IMR-90 (cell line): ENCODE measurements at regions not wholly inside any gene's neighbourhood (a gene's known extent, or its start where the extent isn't known, plus 50 kb on each side); places are given as distances from the start of the nearest gene placed in this dataset.

Source experiments
- ATAC-seq: fragments of 200-7000 bp; cut with Tn5 transposase; 2 replicates; pipeline ENCODE4 v1.9.1; 2020; ENCODE audit warnings: low read depth, mild to moderate bottlenecking, moderate library complexity
- BruUV-seq: library from RNA; stranded (reverse); fragments of 400-500 nt; replicated peaks from 2 replicates; lab custom pipeline; 2021; lab: Mats Ljungman, UMichigan
- CTCF ChIA-PET: fragments of 300-600 bp; formaldehyde crosslinking; extraction: SDS; loops from one replicate; lab custom pipeline; 2021; ENCODE audit warnings: antibody characterized with exemption; lab: Yijun Ruan, JAX
- POLR2A ChIA-PET: fragments of 300-600 bp; sonication (Branson Sonifier 250); formaldehyde crosslinking; loops from one replicate; lab custom pipeline; 2022; ENCODE audit warnings: antibody characterized with exemption; ENCODE audit not compliant: unreplicated experiment; lab: Charles Lee
- DNase-seq: peaks from one replicate; pipeline ENCODE4 v3.0.0; 2013
- H2AFZ ChIP-seq: replicated peaks from 2 replicates; pipeline ENCODE3; 2013; ENCODE audit warnings: low read length, mild to moderate bottlenecking; ENCODE audit not compliant: poor library complexity
- H2AK5ac ChIP-seq: 2 replicates; pipeline ENCODE4 v1.6.1; 2013; ENCODE audit warnings: low read depth, low read length, inconsistent platforms
- H2AK9ac ChIP-seq: replicated peaks from 2 replicates; pipeline ENCODE3; 2013; ENCODE audit warnings: mild to moderate bottlenecking, low read depth, low read length, moderate library complexity; ENCODE audit not compliant: poor library complexity
- H2BK120ac ChIP-seq: 2 replicates; pipeline ENCODE4 v1.6.1; 2013; ENCODE audit warnings: low read depth, low read length, inconsistent platforms
- H2BK15ac ChIP-seq: 3 replicates; pipeline ENCODE4 v1.6.1; 2013; ENCODE audit warnings: low read depth, low read length, inconsistent platforms
- H2BK20ac ChIP-seq: 2 replicates; pipeline ENCODE4 v1.6.1; 2013; ENCODE audit warnings: low read depth, mild to moderate bottlenecking, inconsistent platforms, low read length, moderate library complexity
- H2BK5ac ChIP-seq: 2 replicates; pipeline ENCODE4 v1.6.1; 2013; ENCODE audit warnings: mild to moderate bottlenecking, low read depth, low read length, inconsistent platforms; ENCODE audit not compliant: poor library complexity, severe bottlenecking
- H3K14ac ChIP-seq: replicated peaks from 2 replicates; pipeline ENCODE4 v1.6.1; 2013; ENCODE audit warnings: low read depth, low read length, inconsistent platforms
- H3K18ac ChIP-seq: 2 replicates; pipeline ENCODE4 v1.6.1; 2013; ENCODE audit warnings: low read depth, low read length, control low read depth
- H3K23ac ChIP-seq: 2 replicates; pipeline ENCODE4 v1.6.1; 2013; ENCODE audit warnings: low read depth, low read length, inconsistent platforms
- H3K27ac ChIP-seq: 2 replicates; pipeline ENCODE4 v1.5.1; 2013; ENCODE audit warnings: mild to moderate bottlenecking, control low read depth, low read length; ENCODE audit not compliant: insufficient read depth
- H3K27me3 ChIP-seq: 2 replicates; pipeline ENCODE4 v1.6.1; 2013; ENCODE audit warnings: low read length; ENCODE audit not compliant: control insufficient read depth, insufficient read depth
- H3K36me3 ChIP-seq: 2 replicates; pipeline ENCODE4 v1.6.1; 2013; ENCODE audit warnings: low read length, mixed read lengths; ENCODE audit not compliant: control insufficient read depth, insufficient read depth
- H3K4ac ChIP-seq: 2 replicates; pipeline ENCODE4 v1.6.1; 2013; ENCODE audit warnings: low read depth, low read length, inconsistent platforms
- H3K4me1 ChIP-seq: 2 replicates; pipeline ENCODE4 v1.6.1; 2013; ENCODE audit warnings: low read length, mixed read lengths; ENCODE audit not compliant: control insufficient read depth, insufficient read depth
- H3K4me2 ChIP-seq: 2 replicates; pipeline ENCODE4 v1.6.1; 2013; ENCODE audit warnings: low read depth, mild to moderate bottlenecking, control low read depth, low read length, moderate library complexity
- H3K4me3 ChIP-seq: 2 replicates; pipeline ENCODE4 v1.5.1; 2013; ENCODE audit warnings: low read depth, mild to moderate bottlenecking, control low read depth, low read length, moderate library complexity; ENCODE audit not compliant: insufficient read depth
- H3K56ac ChIP-seq: 2 replicates; pipeline ENCODE4 v1.6.1; 2013; ENCODE audit warnings: low read length, inconsistent platforms; ENCODE audit not compliant: insufficient read depth; ENCODE audit errors: extremely low read depth
- H3K79me1 ChIP-seq, 2 experiments: 2 replicates each; pipeline ENCODE4 v1.6.1; 2013; ENCODE audit warnings: low read length in 2 of 2, inconsistent platforms in 1 of 2, low read depth in 1 of 2
- H3K9ac ChIP-seq: 2 replicates; pipeline ENCODE4 v1.6.1; 2013; ENCODE audit warnings: low read depth, low read length, control low read depth
- H3K9me1 ChIP-seq: 2 replicates; pipeline ENCODE4 v1.6.1; 2013; ENCODE audit warnings: low read length, inconsistent platforms; ENCODE audit not compliant: insufficient read depth
- H3K9me3 ChIP-seq: 2 replicates; pipeline ENCODE4 v1.6.1; 2013; ENCODE audit warnings: low read length; ENCODE audit not compliant: control insufficient read depth, insufficient read depth
- H4K20me1 ChIP-seq: 2 replicates; pipeline ENCODE4 v1.6.1; 2013; ENCODE audit warnings: low read length, inconsistent platforms; ENCODE audit not compliant: insufficient read depth
- H4K5ac ChIP-seq: 2 replicates; pipeline ENCODE4 v1.6.1; 2013; ENCODE audit warnings: mild to moderate bottlenecking, low read depth, low read length, control low read depth
- H4K8ac ChIP-seq, 2 experiments: 2 replicates each; pipeline ENCODE4 v1.6.1; 2013; ENCODE audit warnings: low read depth in 2 of 2, low read length in 2 of 2, control low read depth in 1 of 2, inconsistent platforms in 1 of 2
- H4K91ac ChIP-seq: 2 replicates; pipeline ENCODE4 v1.6.1; 2013; ENCODE audit warnings: low read depth, low read length, inconsistent platforms; ENCODE audit not compliant: insufficient read depth
- BHLHE40 ChIP-seq: fragments of 150-350 bp; IDR thresholded peaks from 2 replicates; pipeline ENCODE4 v1.6.1; 2016; ENCODE audit warnings: mild to moderate bottlenecking, low read depth, low read length
- CEBPB ChIP-seq: IDR thresholded peaks from 2 replicates; pipeline ENCODE4 v1.6.1; 2012; ENCODE audit warnings: low read depth, low read length, improper control_type of control experiment
- FOS ChIP-seq: fragments of 150-350 bp; IDR thresholded peaks from 2 replicates; pipeline ENCODE4 v1.6.1; 2016; ENCODE audit warnings: low read depth, low read length
- MAFK ChIP-seq: IDR thresholded peaks from 2 replicates; pipeline ENCODE4 v1.6.1; 2012; ENCODE audit warnings: low read depth, low read length, improper control_type of control experiment
- RAD21 ChIP-seq: IDR thresholded peaks from 2 replicates; pipeline ENCODE4 v1.6.1; 2012; ENCODE audit warnings: low read length, improper control_type of control experiment
- RCOR1 ChIP-seq: IDR thresholded peaks from 2 replicates; pipeline ENCODE4 v1.6.1; 2012; ENCODE audit warnings: mild to moderate bottlenecking, low read length, improper control_type of control experiment; ENCODE audit not compliant: insufficient replicate concordance
- RFX5 ChIP-seq: IDR thresholded peaks from 2 replicates; pipeline ENCODE4 v1.8.0; 2012; ENCODE audit warnings: low read depth, mild to moderate bottlenecking, low read length, moderate library complexity
- WGBS, 2 experiments: methylation state at CpG; one replicate each; pipeline versions ENCODE4 v1.1.5 to v1.1.7; 2013; ENCODE audit warnings: missing lambda C conversion rate in 2 of 2; ENCODE audit not compliant: insufficient read length in 1 of 2; ENCODE audit errors: extremely low coverage in 2 of 2; 5-methylcytosine and 5-hydroxymethylcytosine counted together
- dilution Hi-C: fragments of 300-500 bp; cut with HindIII; formaldehyde crosslinking; loops from one replicate; pipeline ENCODE4 v1.14.3; 2018; ENCODE audit warnings: low sequenced_read_pairs; ENCODE audit not compliant: unreplicated experiment
- in situ Hi-C: fragments of 300-500 bp; cut with MboI; formaldehyde crosslinking; loops from 3 replicates; pipeline ENCODE4 v1.14.3; 2019; ENCODE audit warnings: low sequenced_read_pairs, inconsistent platforms, mixed read lengths
- intact Hi-C: fragments of 100-400 bp; cut with micrococcal nuclease; formaldehyde crosslinking; loops from 2 replicates; pipeline ENCODE4 v1.10.0; 2022
- TF ChIP-seq, protein P1 (sequence below): fragments of 150-350 bp; IDR thresholded peaks from 2 replicates; pipeline ENCODE4 v1.6.1; 2016; ENCODE audit warnings: low read depth, mild to moderate bottlenecking, low read length, moderate library complexity, borderline replicate concordance
- TF ChIP-seq, protein P2 (sequence below): fragments of 150-350 bp; IDR thresholded peaks from 2 replicates; pipeline ENCODE4 v1.6.1; 2017; ENCODE audit warnings: mild to moderate bottlenecking, antibody characterized with exemption, low read length, low read depth

DNA sequence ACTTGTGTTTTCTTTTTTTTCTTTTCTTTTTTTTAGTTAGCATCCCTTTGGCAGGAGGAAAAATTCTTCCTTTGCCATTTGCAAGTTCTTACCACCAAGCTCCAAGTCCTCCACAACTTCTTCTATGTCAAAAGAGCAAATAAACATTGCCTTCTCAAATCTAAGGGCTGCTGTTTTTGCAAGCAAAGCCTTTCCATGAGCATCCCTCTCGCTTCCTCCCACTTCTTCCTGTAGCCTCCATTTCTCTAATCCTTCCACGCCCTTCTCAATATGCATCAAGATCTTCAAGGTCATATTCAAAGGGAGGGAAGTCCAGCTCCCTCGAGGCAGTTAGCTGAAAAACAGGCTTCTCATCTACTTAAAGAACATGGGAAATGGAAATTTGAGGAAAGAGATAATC, 147.1 kb downstream of the ADSS2 start:
- Histone ChIP-seq H3K56ac (no peak overlapping the region), H2AK9ac (no peak overlapping the region), H3K9me3 (no peaks in the 10 kb centered on the region; the same call in 1 of the 2 replicates), H2BK15ac (no peak overlapping the region; the same call in 2 of the 3 replicates), H4K91ac (no peak overlapping the region), H3K27ac (no peak overlapping the region), H4K5ac (no peak overlapping the region), H3K4me2 (no peak overlapping the region), H3K36me3 (no peaks in the 10 kb centered on the region), H2BK120ac (no peak overlapping the region), H3K27me3 (no peaks in the 10 kb centered on the region), H2AK5ac (no peak overlapping the region), H4K8ac (no peak overlapping the region), H3K9me1 (peaks cover 3% of the 10 kb centered on the region; the same call in 1 of the 2 replicates), H3K4me1 (no peaks in the 10 kb centered on the region), H3K14ac (no peak overlapping the region), H3K18ac (no peak overlapping the region), H2AFZ (no peak overlapping the region), H3K9ac (no peak overlapping the region), H3K4me3 (no peak overlapping the region), H2BK20ac (no peak overlapping the region), H4K20me1 (no peaks in the 10 kb centered on the region), H3K4ac (no peak overlapping the region), H2BK5ac (no peak overlapping the region), H3K79me1 (no peaks in the 10 kb centered on the region), H3K23ac (no peak overlapping the region)
- BruUV-seq = no TSS peak
- ChIA-PET POLR2A (no interaction called here), CTCF (no interaction called here)
- no peak for ATAC-seq
- dilution Hi-C loops (no loop called here), in situ Hi-C loops (no loop called here), intact Hi-C loops (no loop called here)
- no peak for DNase-seq
- no CpG with 5 or more reads among the region's 3 CpGs for WGBS, 2 experiments
- no peak for TF ChIP-seq RCOR1
- no peak for TF ChIP-seq MAFK
- no peak for TF ChIP-seq BHLHE40
- no peak for TF ChIP-seq RFX5
- TF ChIP-seq FOS = no peak
- TF ChIP-seq CEBPB = no peak
- TF ChIP-seq RAD21 = no peak
- TF ChIP-seq, protein P1, sequence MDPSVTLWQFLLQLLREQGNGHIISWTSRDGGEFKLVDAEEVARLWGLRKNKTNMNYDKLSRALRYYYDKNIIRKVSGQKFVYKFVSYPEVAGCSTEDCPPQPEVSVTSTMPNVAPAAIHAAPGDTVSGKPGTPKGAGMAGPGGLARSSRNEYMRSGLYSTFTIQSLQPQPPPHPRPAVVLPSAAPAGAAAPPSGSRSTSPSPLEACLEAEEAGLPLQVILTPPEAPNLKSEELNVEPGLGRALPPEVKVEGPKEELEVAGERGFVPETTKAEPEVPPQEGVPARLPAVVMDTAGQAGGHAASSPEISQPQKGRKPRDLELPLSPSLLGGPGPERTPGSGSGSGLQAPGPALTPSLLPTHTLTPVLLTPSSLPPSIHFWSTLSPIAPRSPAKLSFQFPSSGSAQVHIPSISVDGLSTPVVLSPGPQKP = no peak
- TF ChIP-seq, protein P2, sequence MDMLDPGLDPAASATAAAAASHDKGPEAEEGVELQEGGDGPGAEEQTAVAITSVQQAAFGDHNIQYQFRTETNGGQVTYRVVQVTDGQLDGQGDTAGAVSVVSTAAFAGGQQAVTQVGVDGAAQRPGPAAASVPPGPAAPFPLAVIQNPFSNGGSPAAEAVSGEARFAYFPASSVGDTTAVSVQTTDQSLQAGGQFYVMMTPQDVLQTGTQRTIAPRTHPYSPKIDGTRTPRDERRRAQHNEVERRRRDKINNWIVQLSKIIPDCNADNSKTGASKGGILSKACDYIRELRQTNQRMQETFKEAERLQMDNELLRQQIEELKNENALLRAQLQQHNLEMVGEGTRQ = no peak
